ENCODE measurements at regions not wholly inside any gene's neighbourhood (a gene's known extent, or its start where the extent isn't known, plus 50 kb on each side); places are given as distances from the start of the nearest gene placed in this dataset.

DNA sequence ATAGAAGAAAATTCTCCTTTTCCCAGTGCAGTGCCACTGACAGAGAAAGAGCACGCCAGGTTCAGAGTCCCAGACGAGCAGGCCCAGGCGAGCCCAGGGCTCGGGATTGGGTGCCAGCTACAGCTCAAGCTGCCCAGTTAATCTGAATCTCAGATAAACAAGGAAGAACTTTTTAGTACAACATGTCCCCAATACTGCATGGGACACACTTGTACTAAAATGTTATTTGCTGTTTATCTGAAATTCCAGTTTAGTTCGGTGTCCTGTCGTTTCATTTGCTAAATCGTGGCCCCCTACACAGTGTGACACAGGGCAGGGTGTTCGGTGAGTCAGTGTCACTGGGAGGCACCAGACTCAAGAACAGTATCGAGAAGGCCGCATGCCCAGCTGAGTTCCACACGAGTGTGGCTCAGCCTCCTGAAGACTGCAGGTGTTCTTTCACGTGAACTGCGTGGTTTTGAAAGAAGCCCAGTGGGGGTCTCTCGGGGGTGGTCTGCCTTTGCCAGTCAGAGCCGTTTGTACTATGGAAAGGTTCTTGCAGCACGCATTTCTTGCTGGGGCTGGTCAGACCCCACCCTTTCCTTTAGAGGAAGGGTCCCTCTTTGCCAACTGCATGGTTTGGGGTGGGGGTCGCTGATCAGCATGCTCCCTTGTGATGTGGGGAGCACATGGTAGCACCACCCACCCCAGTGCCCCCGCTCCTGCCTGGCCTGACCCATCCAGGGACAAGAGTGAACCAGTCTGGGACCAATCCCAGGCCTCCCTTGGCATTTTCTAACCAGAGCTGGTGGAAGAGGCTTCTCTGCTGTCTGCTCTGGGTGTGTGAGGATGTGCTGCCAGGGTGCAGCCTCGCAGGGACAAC is 115.6 kb upstream of the B3GAT1 start:
- no peaks in the 10 kb centered on the region for H3K79me1 ChIP-seq (ENCODE audit: insufficient read depth, low read depth, low read length, poor library complexity, severe bottlenecking)

More for the DNA sequence above, 115.6 kb upstream of the B3GAT1 start:
- peak; percentile 30 for DNase-seq
- H3K4ac ChIP-seq (ENCODE audit: low read depth, low read length) = no peak overlapping the region
- no peak overlapping the region for H4K5ac ChIP-seq (ENCODE audit: insufficient read length, low read depth, low read length)
- H3K4me1 Mint-ChIP-seq = peaks cover 17 to 32% of the 10 kb centered on the region in 2 experiments
- H3K56ac ChIP-seq (ENCODE audit: insufficient read length, low read depth, low read length) = no peak overlapping the region
- H3K27me3 ChIP-seq (ENCODE audit: insufficient read depth, low read length) = no peaks in the 10 kb centered on the region
- H3K27me3 Mint-ChIP-seq (ENCODE audit: low read depth) = peaks cover 2% of the 10 kb centered on the region
- no peaks in the 10 kb centered on the region for H3K23me2 ChIP-seq (ENCODE audit: insufficient read length, low read depth, low read length, poor library complexity, severe bottlenecking)
- H4K20me1 ChIP-seq (ENCODE audit: control insufficient read depth, insufficient read depth, insufficient read length) = no peaks in the 10 kb centered on the region
- H2AFZ ChIP-seq (ENCODE audit: low read length) = no peak overlapping the region
- no peaks in the 10 kb centered on the region; a peak in 1 of 7 replicates for H3K36me3 Mint-ChIP-seq (ENCODE audit: insufficient read depth in 1 of 3, low read depth in 3 of 3)
- H3K4me3 Mint-ChIP-seq = no peak overlapping the region
- H3K14ac ChIP-seq (ENCODE audit: insufficient read depth, low read length) = no peak overlapping the region; the same call in 1 of the 2 replicates
- no CpG with 5 or more reads among the region's 19 CpGs for WGBS (ENCODE audit: extremely low coverage, insufficient read length, low lambda C conversion rate)
- H3K79me2 ChIP-seq (ENCODE audit: insufficient read depth, low read length) = no peaks in the 10 kb centered on the region
- H3K9me3 ChIP-seq (ENCODE audit: control insufficient read depth, low read depth, low read length) = no peaks in the 10 kb centered on the region
- H3K4me2 ChIP-seq (ENCODE audit: insufficient read depth, insufficient read length, low read length) = no peak overlapping the region
- no peaks in the 10 kb centered on the region for H3K9me3 Mint-ChIP-seq
- TF ChIP-seq, protein P1, sequence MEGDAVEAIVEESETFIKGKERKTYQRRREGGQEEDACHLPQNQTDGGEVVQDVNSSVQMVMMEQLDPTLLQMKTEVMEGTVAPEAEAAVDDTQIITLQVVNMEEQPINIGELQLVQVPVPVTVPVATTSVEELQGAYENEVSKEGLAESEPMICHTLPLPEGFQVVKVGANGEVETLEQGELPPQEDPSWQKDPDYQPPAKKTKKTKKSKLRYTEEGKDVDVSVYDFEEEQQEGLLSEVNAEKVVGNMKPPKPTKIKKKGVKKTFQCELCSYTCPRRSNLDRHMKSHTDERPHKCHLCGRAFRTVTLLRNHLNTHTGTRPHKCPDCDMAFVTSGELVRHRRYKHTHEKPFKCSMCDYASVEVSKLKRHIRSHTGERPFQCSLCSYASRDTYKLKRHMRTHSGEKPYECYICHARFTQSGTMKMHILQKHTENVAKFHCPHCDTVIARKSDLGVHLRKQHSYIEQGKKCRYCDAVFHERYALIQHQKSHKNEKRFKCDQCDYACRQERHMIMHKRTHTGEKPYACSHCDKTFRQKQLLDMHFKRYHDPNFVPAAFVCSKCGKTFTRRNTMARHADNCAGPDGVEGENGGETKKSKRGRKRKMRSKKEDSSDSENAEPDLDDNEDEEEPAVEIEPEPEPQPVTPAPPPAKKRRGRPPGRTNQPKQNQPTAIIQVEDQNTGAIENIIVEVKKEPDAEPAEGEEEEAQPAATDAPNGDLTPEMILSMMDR (conservative IDR thresholded peaks at IDR 0.05) = no peak
- no peak overlapping the region for H3K18ac ChIP-seq (ENCODE audit: insufficient read length, low read depth, low read length)
- H4K91ac ChIP-seq (ENCODE audit: insufficient read length, low read depth, low read length) = no peak overlapping the region
- H2BK20ac ChIP-seq (ENCODE audit: low read depth, low read length, poor library complexity, severe bottlenecking) = no peak overlapping the region
- no peak overlapping the region for H2BK15ac ChIP-seq (ENCODE audit: low read depth, low read length)
- H3K23ac ChIP-seq (ENCODE audit: insufficient read length, low read depth, low read length) = no peak overlapping the region
- no peak overlapping the region for H2BK5ac ChIP-seq (ENCODE audit: insufficient read length, low read length)
- H3K27ac ChIP-seq (ENCODE audit: insufficient read length, low read depth, low read length) = no peak overlapping the region
- H2AK5ac ChIP-seq (ENCODE audit: insufficient read length, low read length) = no peak overlapping the region
- H4K8ac ChIP-seq (replicated peaks; ENCODE audit: insufficient read length, low read depth, low read length) = no peak overlapping the region
- H3K27ac Mint-ChIP-seq = peak overlapping the region in 1 of 3 experiments; percentile 65; a peak in 1 of 7 replicates
- H3T11ph ChIP-seq (ENCODE audit: low read length) = no peak overlapping the region
- no peak overlapping the region for H2BK12ac ChIP-seq (ENCODE audit: insufficient read length, low read depth, low read length)
- no peak overlapping the region for H3K9ac ChIP-seq (ENCODE audit: extremely low read depth, insufficient read length, low read length)
- H2BK120ac ChIP-seq (ENCODE audit: low read depth, low read length, poor library complexity, severe bottlenecking) = no peak overlapping the region
- no peaks in the 10 kb centered on the region for H3K4me1 ChIP-seq (ENCODE audit: insufficient read depth, low read length)
